GM10248 (cell line): ENCODE measurements at regions not wholly inside any gene's neighbourhood (a gene's known extent, or its start where the extent isn't known, plus 50 kb on each side); places are given as distances from the start of the nearest gene placed in this dataset.

Source experiments
- CTCF ChIA-PET: fragments of 300-600 bp; sonication (Branson Sonifier 250); formaldehyde crosslinking; extraction: SDS; loops from one replicate; lab custom pipeline; 2021; ENCODE audit warnings: antibody characterized with exemption; lab: Yijun Ruan, JAX
- POLR2A ChIA-PET: fragments of 350-650 bp; sonication (Branson Sonifier 250); formaldehyde crosslinking; extraction: SDS; loops from one replicate; lab custom pipeline; 2020; ENCODE audit warnings: antibody characterized with exemption; lab: Yijun Ruan, JAX
- DNase-seq: peaks from one replicate; pipeline ENCODE4 v3.0.0; 2012; ENCODE audit errors: extremely low spot score
- CTCF ChIP-seq: IDR thresholded peaks from 2 replicates; pipeline ENCODE4 v1.5.1; 2012; ENCODE audit warnings: mild to moderate bottlenecking, low read depth; ENCODE audit errors: extremely low read depth, missing control alignments, control extremely low read depth

GRCh38 chr1:213840575-213840974 is 147.2 kb upstream of the PROX1 start:
- CTCF ChIA-PET = no interaction called here
- no peak for TF ChIP-seq CTCF
- POLR2A ChIA-PET = no interaction called here
- no peak for DNase-seq

- ChIA-PET POLR2A (no interaction called here), CTCF (interaction anchor here (1.5 to 1.6 kb wide), 2 partner anchors 9 to 11 kb away, joined by 4 to 6 read pairs; no protein-coding TSS in a partner anchor)
- no peak for DNase-seq
- no peak for TF ChIP-seq CTCF
These were observed 143.1 kb upstream of the PROX1 start for GRCh38 chr1:213844632-213845031.

GRCh38 chr1:213852107-213852506 is 135.7 kb upstream of the PROX1 start:
- DNase-seq = no peak
- ChIA-PET CTCF (no interaction called here), POLR2A (no interaction called here)
- TF ChIP-seq CTCF = no peak

GRCh38 chr1:213858581-213858980 is 129.2 kb upstream of the PROX1 start:
- CTCF ChIA-PET = interaction anchor here (1.2 kb wide), 1 partner anchor 39 kb away, joined by 3 read pairs; no protein-coding TSS in a partner anchor

GRCh38 chr1:213861841-213862240 is 125.9 kb upstream of the PROX1 start:
- no peak for TF ChIP-seq CTCF
- POLR2A ChIA-PET = no interaction called here
- DNase-seq = no peak
- CTCF ChIA-PET = no interaction called here

More at GRCh38 chr1:213858581-213858980, 129.2 kb upstream of the PROX1 start:
- no peak for DNase-seq
- TF ChIP-seq CTCF = no peak
- POLR2A ChIA-PET = no interaction called here

- no peak for TF ChIP-seq CTCF
- no peak for DNase-seq
- ChIA-PET POLR2A (no interaction called here), CTCF (no interaction called here)
These were observed 123.7 kb upstream of the PROX1 start for GRCh38 chr1:213864091-213864490.
